WTC11 (cell line): ENCODE measurements at regions not wholly inside any gene's neighbourhood (a gene's known extent, or its start where the extent isn't known, plus 50 kb on each side); places are given as distances from the start of the nearest gene placed in this dataset.
"Not testable (repeated sequence)": the region's sequence is repeated elsewhere in the genome, so short reads cannot be mapped to it uniquely, and the experiment has no call there.

Experiments
- ATAC-seq: fragments of 200-7000 bp; cut with Tn5 transposase; 2 replicates; pipeline ENCODE4 v1.10.0; 2021; ENCODE audit warnings: mild to moderate bottlenecking, moderate library complexity
- CTCF ChIA-PET: fragments of 300-600 bp; sonication (Branson Sonifier 250); formaldehyde crosslinking; loops from one replicate; lab custom pipeline; 2021; ENCODE audit warnings: antibody characterized with exemption; lab: Charles Lee
- POLR2A ChIA-PET: fragments of 350-600 bp; sonication (Branson Sonifier 250); formaldehyde crosslinking; loops from one replicate; lab custom pipeline; 2021; ENCODE audit warnings: antibody characterized with exemption; lab: Charles Lee
- DNase-seq: peaks from one replicate; pipeline ENCODE4 v3.0.0; 2021; ENCODE audit warnings: low spot score
- H3K27ac Mint-ChIP-seq: 2 replicates; pipeline ENCODE4 v1.8.0; 2021; ENCODE audit warnings: mixed read lengths
- H3K27me3 Mint-ChIP-seq: 2 replicates; pipeline ENCODE4 v1.8.0; 2021; ENCODE audit warnings: low read depth, mild to moderate bottlenecking, moderate library complexity, mixed read lengths
- H3K36me3 Mint-ChIP-seq: 2 replicates; pipeline ENCODE4 v1.8.0; 2021; ENCODE audit warnings: mixed read lengths
- H3K4me1 Mint-ChIP-seq: 2 replicates; pipeline ENCODE4 v1.8.0; 2022; ENCODE audit warnings: mixed read lengths
- H3K4me3 Mint-ChIP-seq: 2 replicates; pipeline ENCODE4 v1.8.0; 2021; ENCODE audit warnings: mild to moderate bottlenecking, moderate library complexity, mixed read lengths
- H3K9me3 Mint-ChIP-seq: 2 replicates; pipeline ENCODE4 v1.8.0; 2021; ENCODE audit warnings: mixed read lengths
- ERG ChIP-seq: fragments of 250-450 bp; sonication (Bioruptor Pico); IDR thresholded peaks from 2 replicates; pipeline ENCODE4 v1.8.0; 2021; ENCODE audit warnings: mild to moderate bottlenecking
- JUN ChIP-seq: sonication (generic); formaldehyde crosslinking; IDR thresholded peaks from 2 replicates; pipeline ENCODE4 v1.8.0; 2023; ENCODE audit warnings: mild to moderate bottlenecking, missing genetic modification reagents
- KAT7 ChIP-seq: sonication (generic); formaldehyde crosslinking; IDR thresholded peaks from 2 replicates; pipeline ENCODE4 v1.8.1; 2023; ENCODE audit warnings: missing genetic modification reagents, mild to moderate bottlenecking, borderline replicate concordance
- NR1H2 ChIP-seq: sonication (generic); formaldehyde crosslinking; IDR thresholded peaks from 2 replicates; pipeline ENCODE4 v1.9.0; 2021; ENCODE audit warnings: mild to moderate bottlenecking, moderate library complexity, missing genetic modification reagents
- NR3C1 ChIP-seq: sonication (generic); formaldehyde crosslinking; conservative IDR thresholded peaks from 2 replicates; pipeline ENCODE4 v1.8.1; 2023; ENCODE audit warnings: low read depth, mild to moderate bottlenecking, missing genetic modification reagents
- SMAD4 ChIP-seq: sonication (generic); formaldehyde crosslinking; IDR thresholded peaks from 2 replicates; pipeline ENCODE4 v1.8.0; 2022; ENCODE audit warnings: mild to moderate bottlenecking, missing genetic modification reagents
- ZNF138 ChIP-seq: sonication (generic); formaldehyde crosslinking; conservative IDR thresholded peaks from 2 replicates; pipeline ENCODE4 v1.8.1; 2022; ENCODE audit warnings: mild to moderate bottlenecking, moderate library complexity, missing genetic modification reagents
- TF ChIP-seq, protein P1 (sequence below): fragments of 250-450 bp; sonication (Bioruptor Pico); IDR thresholded peaks from 2 replicates; pipeline ENCODE4 v1.9.0; 2021; ENCODE audit warnings: mild to moderate bottlenecking, borderline replicate concordance
- TF ChIP-seq, protein P2 (sequence below): sonication (generic); formaldehyde crosslinking; IDR thresholded peaks from 2 replicates; pipeline ENCODE4 v1.8.0; 2022; ENCODE audit warnings: mild to moderate bottlenecking, missing genetic modification reagents
- TF ChIP-seq, protein P3 (sequence below): sonication (generic); formaldehyde crosslinking; IDR thresholded peaks from 2 replicates; pipeline ENCODE4 v1.8.1; 2023; ENCODE audit warnings: mild to moderate bottlenecking, moderate library complexity, missing genetic modification reagents

DNA sequence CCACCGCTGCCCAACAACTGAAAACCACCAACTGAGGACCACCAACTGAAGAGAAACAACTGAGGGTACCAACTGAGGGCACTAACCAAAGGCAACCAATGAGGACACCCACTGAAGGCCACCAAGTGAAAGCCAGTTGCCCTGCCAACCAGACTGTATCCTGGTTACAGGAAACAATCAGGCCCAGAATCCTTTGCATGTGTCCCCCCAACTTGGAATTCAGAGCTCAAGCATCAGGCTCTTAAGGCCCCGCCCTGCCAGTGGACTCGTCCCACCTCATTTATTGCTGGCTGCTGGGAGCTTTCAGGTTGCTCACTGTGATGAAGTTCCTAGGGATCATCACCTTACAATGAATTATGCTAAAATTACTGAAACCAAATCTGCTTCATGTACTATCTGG, 76.6 kb upstream of the ABI1 start (continued):
- TF ChIP-seq, protein P1, sequence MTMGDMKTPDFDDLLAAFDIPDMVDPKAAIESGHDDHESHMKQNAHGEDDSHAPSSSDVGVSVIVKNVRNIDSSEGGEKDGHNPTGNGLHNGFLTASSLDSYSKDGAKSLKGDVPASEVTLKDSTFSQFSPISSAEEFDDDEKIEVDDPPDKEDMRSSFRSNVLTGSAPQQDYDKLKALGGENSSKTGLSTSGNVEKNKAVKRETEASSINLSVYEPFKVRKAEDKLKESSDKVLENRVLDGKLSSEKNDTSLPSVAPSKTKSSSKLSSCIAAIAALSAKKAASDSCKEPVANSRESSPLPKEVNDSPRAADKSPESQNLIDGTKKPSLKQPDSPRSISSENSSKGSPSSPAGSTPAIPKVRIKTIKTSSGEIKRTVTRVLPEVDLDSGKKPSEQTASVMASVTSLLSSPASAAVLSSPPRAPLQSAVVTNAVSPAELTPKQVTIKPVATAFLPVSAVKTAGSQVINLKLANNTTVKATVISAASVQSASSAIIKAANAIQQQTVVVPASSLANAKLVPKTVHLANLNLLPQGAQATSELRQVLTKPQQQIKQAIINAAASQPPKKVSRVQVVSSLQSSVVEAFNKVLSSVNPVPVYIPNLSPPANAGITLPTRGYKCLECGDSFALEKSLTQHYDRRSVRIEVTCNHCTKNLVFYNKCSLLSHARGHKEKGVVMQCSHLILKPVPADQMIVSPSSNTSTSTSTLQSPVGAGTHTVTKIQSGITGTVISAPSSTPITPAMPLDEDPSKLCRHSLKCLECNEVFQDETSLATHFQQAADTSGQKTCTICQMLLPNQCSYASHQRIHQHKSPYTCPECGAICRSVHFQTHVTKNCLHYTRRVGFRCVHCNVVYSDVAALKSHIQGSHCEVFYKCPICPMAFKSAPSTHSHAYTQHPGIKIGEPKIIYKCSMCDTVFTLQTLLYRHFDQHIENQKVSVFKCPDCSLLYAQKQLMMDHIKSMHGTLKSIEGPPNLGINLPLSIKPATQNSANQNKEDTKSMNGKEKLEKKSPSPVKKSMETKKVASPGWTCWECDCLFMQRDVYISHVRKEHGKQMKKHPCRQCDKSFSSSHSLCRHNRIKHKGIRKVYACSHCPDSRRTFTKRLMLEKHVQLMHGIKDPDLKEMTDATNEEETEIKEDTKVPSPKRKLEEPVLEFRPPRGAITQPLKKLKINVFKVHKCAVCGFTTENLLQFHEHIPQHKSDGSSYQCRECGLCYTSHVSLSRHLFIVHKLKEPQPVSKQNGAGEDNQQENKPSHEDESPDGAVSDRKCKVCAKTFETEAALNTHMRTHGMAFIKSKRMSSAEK (CRISPR knock-in tag), result no peak
- TF ChIP-seq, protein P2, sequence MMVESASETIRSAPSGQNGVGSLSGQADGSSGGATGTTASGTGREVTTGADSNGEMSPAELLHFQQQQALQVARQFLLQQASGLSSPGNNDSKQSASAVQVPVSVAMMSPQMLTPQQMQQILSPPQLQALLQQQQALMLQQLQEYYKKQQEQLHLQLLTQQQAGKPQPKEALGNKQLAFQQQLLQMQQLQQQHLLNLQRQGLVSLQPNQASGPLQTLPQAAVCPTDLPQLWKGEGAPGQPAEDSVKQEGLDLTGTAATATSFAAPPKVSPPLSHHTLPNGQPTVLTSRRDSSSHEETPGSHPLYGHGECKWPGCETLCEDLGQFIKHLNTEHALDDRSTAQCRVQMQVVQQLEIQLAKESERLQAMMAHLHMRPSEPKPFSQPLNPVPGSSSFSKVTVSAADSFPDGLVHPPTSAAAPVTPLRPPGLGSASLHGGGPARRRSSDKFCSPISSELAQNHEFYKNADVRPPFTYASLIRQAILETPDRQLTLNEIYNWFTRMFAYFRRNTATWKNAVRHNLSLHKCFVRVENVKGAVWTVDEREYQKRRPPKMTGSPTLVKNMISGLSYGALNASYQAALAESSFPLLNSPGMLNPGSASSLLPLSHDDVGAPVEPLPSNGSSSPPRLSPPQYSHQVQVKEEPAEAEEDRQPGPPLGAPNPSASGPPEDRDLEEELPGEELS (CRISPR knock-in tag), result no peak
- TF ChIP-seq KAT7 (CRISPR knock-in tag) (no peak), JUN (CRISPR knock-in tag) (no peak), SMAD4 (CRISPR knock-in tag) (no peak)

DNA sequence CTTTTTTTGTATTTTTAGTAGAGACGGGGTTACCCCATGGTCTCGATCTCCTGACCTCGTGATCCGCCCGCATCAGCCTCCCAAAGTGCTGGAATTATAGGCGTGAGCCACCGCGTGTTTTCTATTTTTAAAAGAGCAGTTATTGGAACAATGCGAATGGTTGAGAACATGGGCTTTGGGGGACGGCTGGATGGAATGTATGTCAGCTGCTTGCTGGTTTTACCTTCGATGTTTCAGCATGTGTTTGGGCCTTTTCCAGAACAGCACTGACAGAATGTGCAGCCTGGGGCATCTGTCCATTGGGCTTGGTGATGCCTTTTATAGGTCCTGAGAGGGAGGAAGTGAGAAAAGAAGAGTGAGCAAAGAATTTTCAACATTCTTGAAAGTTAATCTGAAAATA, 73.4 kb upstream of the ABI1 start:
- H3K4me1 Mint-ChIP-seq, DNase-seq, H3K27me3 Mint-ChIP-seq, ATAC-seq, H3K36me3 Mint-ChIP-seq, POLR2A ChIA-PET, H3K27ac Mint-ChIP-seq, H3K4me3 Mint-ChIP-seq, H3K9me3 Mint-ChIP-seq: not testable (repeated sequence)
- CTCF ChIA-PET, result interaction anchor here (0.6 kb wide), 1 partner anchor 216 kb away, joined by 6 read pairs; no protein-coding TSS in a partner anchor

GRCh38 chr10:26932576-26932975, 71.8 kb upstream of the ABI1 start:
- Mint-ChIP-seq H3K9me3 (no peaks in the 10 kb centered on the region), H3K27me3 (no peaks in the 10 kb centered on the region), H3K27ac (no peak overlapping the region), H3K36me3 (no peaks in the 10 kb centered on the region), H3K4me1 (peaks cover 10% of the 10 kb centered on the region), H3K4me3 (no peak overlapping the region)
- TF ChIP-seq, protein P2 (CRISPR knock-in tag), result no peak
- ATAC-seq (no peak), DNase-seq (no peak)
- ChIA-PET CTCF (no interaction called here), POLR2A (no interaction called here)

DNA sequence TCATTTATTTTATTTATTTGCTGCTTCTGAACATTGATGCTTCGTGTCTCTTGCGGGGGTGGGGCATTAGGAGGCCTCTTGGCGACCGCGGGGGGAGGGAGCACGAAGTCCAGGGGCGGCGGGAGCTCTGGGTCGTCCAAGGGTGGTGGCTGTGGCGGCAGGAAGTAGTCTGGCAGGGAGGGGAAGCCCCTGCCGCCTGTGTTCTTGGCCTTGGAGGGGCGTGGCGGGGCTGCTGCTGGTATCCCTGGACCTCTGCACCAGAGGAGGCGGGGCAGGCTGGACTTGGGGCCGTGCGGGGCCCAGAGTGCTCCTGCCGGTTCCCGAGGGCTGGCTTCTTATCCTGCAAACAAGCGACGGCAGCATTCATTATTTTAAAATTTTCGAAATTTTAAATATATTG, 70.5 kb upstream of the ABI1 start:
- H3K27ac Mint-ChIP-seq, result no peak overlapping the region
- ATAC-seq (peak; percentile 99), DNase-seq (peak; percentile 80)
- CTCF ChIA-PET, result interaction anchor here (1.6 kb wide), 1 partner anchor 13 kb away, joined by 3 read pairs; no protein-coding TSS in a partner anchor
- TF ChIP-seq NR3C1 (CRISPR knock-in tag), result no peak
- TF ChIP-seq ERG, result no peak
- no peak for TF ChIP-seq NR1H2
- TF ChIP-seq ZNF138 (CRISPR knock-in tag), result no peak
- TF ChIP-seq, protein P3, sequence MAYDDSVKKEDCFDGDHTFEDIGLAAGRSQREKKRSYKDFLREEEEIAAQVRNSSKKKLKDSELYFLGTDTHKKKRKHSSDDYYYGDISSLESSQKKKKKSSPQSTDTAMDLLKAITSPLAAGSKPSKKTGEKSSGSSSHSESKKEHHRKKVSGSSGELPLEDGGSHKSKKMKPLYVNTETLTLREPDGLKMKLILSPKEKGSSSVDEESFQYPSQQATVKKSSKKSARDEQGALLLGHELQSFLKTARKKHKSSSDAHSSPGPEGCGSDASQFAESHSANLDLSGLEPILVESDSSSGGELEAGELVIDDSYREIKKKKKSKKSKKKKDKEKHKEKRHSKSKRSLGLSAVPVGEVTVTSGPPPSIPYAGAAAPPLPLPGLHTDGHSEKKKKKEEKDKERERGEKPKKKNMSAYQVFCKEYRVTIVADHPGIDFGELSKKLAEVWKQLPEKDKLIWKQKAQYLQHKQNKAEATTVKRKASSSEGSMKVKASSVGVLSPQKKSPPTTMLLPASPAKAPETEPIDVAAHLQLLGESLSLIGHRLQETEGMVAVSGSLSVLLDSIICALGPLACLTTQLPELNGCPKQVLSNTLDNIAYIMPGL (CRISPR knock-in tag), result no peak
- POLR2A ChIA-PET, result interaction anchor here (0.5 to 0.8 kb wide), 2 partner anchors 16 to 25 kb away, joined by 3 to 4 read pairs; no protein-coding TSS in a partner anchor
- no peaks in the 10 kb centered on the region for H3K9me3 Mint-ChIP-seq
- no peaks in the 10 kb centered on the region for H3K36me3 Mint-ChIP-seq
- H3K4me3 Mint-ChIP-seq, result peak overlapping the region; percentile 60
- H3K27me3 Mint-ChIP-seq, result no peaks in the 10 kb centered on the region
- peaks cover 10% of the 10 kb centered on the region for H3K4me1 Mint-ChIP-seq

DNA sequence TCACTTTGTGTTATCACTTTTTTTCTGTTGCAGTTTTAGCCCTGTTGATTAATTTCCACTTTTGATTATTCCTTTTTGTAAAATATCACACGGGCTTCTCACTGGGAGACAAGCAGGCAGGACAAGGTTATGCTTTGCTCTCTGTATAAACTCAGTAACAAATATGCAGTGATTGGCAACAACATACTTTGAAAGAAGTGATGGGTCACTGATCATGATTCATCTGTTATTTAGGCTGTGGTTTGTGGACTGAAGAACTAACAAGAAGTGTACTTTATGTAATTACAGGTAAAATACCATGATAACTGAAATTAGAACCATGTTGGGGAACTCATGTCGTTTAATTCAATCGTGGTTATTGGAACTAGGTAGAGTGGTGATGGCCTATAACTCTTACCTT, 62.1 kb upstream of the ABI1 start:
- H3K27ac Mint-ChIP-seq, DNase-seq, H3K4me3 Mint-ChIP-seq, POLR2A ChIA-PET, CTCF ChIA-PET, ATAC-seq, H3K27me3 Mint-ChIP-seq, H3K36me3 Mint-ChIP-seq, H3K4me1 Mint-ChIP-seq, H3K9me3 Mint-ChIP-seq: not testable (repeated sequence)

DNA sequence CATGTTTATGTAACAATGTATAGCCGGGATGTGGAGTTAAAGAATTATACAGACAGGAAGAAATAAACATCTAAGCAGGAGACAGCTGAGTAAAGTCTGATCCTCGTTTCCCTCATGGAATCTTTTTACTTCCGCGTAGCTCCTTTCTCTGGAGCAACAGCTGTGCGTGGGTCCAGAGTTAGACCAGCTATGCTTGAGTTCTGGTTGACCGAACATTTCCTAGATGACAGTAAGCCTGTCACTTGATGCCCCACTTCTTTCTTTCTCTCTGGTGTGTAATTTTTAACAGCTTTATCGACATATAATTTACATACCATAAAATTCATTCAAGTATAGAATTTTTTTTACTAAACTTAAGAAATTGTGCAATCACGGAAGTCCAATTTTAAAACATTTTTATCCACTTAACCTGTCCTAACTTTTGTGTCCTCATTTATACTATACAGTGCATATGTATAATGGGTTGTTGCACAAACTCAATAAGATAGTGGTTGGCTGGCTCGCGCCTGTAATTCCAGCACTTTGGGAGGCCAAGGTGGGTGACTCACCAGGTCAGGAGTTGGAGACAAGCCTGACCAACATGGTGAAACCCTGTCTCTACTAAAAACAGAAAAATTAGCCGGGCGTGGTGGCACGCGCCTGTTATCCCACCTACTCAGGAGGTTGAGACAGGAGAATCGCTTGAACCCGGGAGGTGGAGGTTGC, 58.5 kb upstream of the ABI1 start:
- POLR2A ChIA-PET, DNase-seq, H3K36me3 Mint-ChIP-seq, CTCF ChIA-PET, H3K4me1 Mint-ChIP-seq, H3K4me3 Mint-ChIP-seq, H3K27me3 Mint-ChIP-seq, H3K9me3 Mint-ChIP-seq, H3K27ac Mint-ChIP-seq, ATAC-seq: not testable (repeated sequence)
